Heart right ventricle (tissue), 16 donors: ENCODE measurements at regions not wholly inside any gene's neighbourhood (a gene's known extent, or its start where the extent isn't known, plus 50 kb on each side); places are given as distances from the start of the nearest gene placed in this dataset.

Source experiments
- ATAC-seq, 8 donors: fragments of 200-7000 bp; cut with Tn5 transposase; one replicate each; pipeline ENCODE4 v1.9.1; 2020; ENCODE audit warnings: mild to moderate bottlenecking in 8 of 8, moderate library complexity in 8 of 8, moderate number of reproducible peaks in 1 of 8
- DNase-seq, 2 donors: peaks; one replicate each; pipeline ENCODE4 v3.0.0-alpha.2; 2020
- H3K27ac ChIP-seq, 10 donors: fragments of 200-600 bp; sonication (generic) in 2 of 10; one replicate each; pipeline versions ENCODE4 v1.5.0 to v1.8.0; 2020 to 2022; ENCODE audit warnings: mild to moderate bottlenecking in 3 of 10
- H3K27me3 ChIP-seq, 7 donors: fragments of 200-600 bp; one replicate each; pipeline ENCODE4 v1.8.0; 2021 to 2022; ENCODE audit warnings: mild to moderate bottlenecking in 2 of 7
- H3K36me3 ChIP-seq, 9 donors: fragments of 200-600 bp; sonication (generic) in 1 of 9; one replicate each; pipeline versions ENCODE4 v1.5.0 to v1.8.0; 2020 to 2022; ENCODE audit warnings: mild to moderate bottlenecking in 2 of 9
- H3K4me1 ChIP-seq, 9 donors: fragments of 200-600 bp; sonication (generic) in 1 of 9; one replicate each; pipeline versions ENCODE4 v1.5.0 to v1.8.0; 2020 to 2022; ENCODE audit warnings: mild to moderate bottlenecking in 4 of 9
- H3K4me3 ChIP-seq, 10 donors: fragments of 200-600 bp; sonication (generic) in 2 of 10; one replicate each; pipeline versions ENCODE4 v1.5.0 to v1.8.0; 2020 to 2022; ENCODE audit warnings: mild to moderate bottlenecking in 7 of 10, moderate library complexity in 2 of 10
- H3K9me3 ChIP-seq, 11 donors: fragments of 200-600 bp in 10 of 11; sonication (generic) in 2 of 11; one replicate each; pipeline versions ENCODE4 v1.5.0 to v1.8.0; 2013 to 2022; ENCODE audit warnings: mild to moderate bottlenecking in 2 of 11, control low read depth in 1 of 11, moderate library complexity in 1 of 11
- CTCF ChIP-seq, 9 donors: fragments of 200-600 bp; sonication (generic) in 2 of 9; IDR thresholded peaks; one replicate each; pipeline versions ENCODE4 v1.5.0 to v1.8.0; 2021 to 2022; ENCODE audit warnings: antibody characterized with exemption in 9 of 9, mild to moderate bottlenecking in 5 of 9, moderate library complexity in 1 of 9
- WGBS, 2 donors: extraction: QIAGEN DNeasy Blood & Tissue Kit; methylation state at CpG; one replicate each; pipeline ENCODE4 v1.1.7; 2013; ENCODE audit warnings: inconsistent platforms in 1 of 2; 5-methylcytosine and 5-hydroxymethylcytosine counted together
- intact Hi-C, 10 donors: fragments of 100-400 bp; cut with DNase I; formaldehyde crosslinking; loops; one replicate each; pipeline versions ENCODE4 v1.11.1 to v1.14.2; 2022
- donor health status: Arrhythmogenic right ventricular cardiomyopathy.
- donor health status: ischemic (EF 13 %, LVEDD 7.1; RV severe dilation, severe dysfunction).
- donor health status: healthy with polysubstance abuse.
- donor health status: DM: no; HTN: yes; CAD: no.
- donor health status: DM: no; HTN: no; CAD: no.
- donor health status: ischemic (EF 25% LVEDD 6.9; RV normal size, moderate dysfunction).
- donor health status: ischemic (EF 25% LVEDD 5.7; RV mildly dilated, moderate dysfunction).
- donor health status: healthy.
- donor health status: DM: yes; HTN: yes; CAD: no.
- donor health status: Ischemic cardiomyopathy.
- donor health status: ischemic (EF 35%, LVEDD 5.7; RV mildly dilated, moderate dysfunction).
- donor health status: nonischemic (EF 11% LVEDD 7.7; RV severe dilation, severe dysfunction).
- donor health status: DM: yes; HTN: yes; CAD: no.
- donor health status: PGD.
- donor health status: ischemic (EF 29% LVEDD 5.4; RV normal size, mild dysfunction).
- donor health status: nonischemic (EF 23%, LVEDD 6.1; RV moderate dilation, normal function).

- Histone ChIP-seq H3K9me3 (peaks cover 0 to 2% (median 0%) of the 10 kb centered on the region in 11 donors), H3K4me3 (no peak overlapping the region), H3K27me3 (no peaks in the 10 kb centered on the region), H3K36me3 (no peaks in the 10 kb centered on the region), H3K27ac (peak overlapping the region in 7 of 10 donors; percentile 1 to 67 (median 53)), H3K4me1 (peaks cover 0 to 16% (median 0%) of the 10 kb centered on the region in 9 donors)
- TF ChIP-seq CTCF (IDR thresholded peaks at IDR 0.05) = no peak
- WGBS, 2 donors = 68 to 77% methylated on average over 4 of the region's 4 CpGs
- DNase-seq (no peak), ATAC-seq (peak in 2 of 8 donors; percentile 52 to 65)
- intact Hi-C loops = loop anchor here in 1 of 10 donors (10.0 kb wide), 1 partner anchor 280 kb away; no protein-coding TSS in a partner anchor
Measured at GRCh38 chr15:68524753-68525584, 53.8 kb upstream of the CORO2B start.

- 83 to 85% methylated on average over 3 of the region's 3 CpGs for WGBS, 2 donors
- intact Hi-C loops = loop anchor here in 1 of 10 donors (10.0 kb wide), 1 partner anchor 281 kb away; no protein-coding TSS in a partner anchor
Measured at GRCh38 chr15:68525815-68526214, 53.0 kb upstream of the CORO2B start.

GRCh38 chr15:68526269-68526668, 52.5 kb upstream of the CORO2B start:
- TF ChIP-seq CTCF (IDR thresholded peaks at IDR 0.05) = no peak
- DNase-seq (no peak), ATAC-seq (no peak)
- Histone ChIP-seq H3K27ac (no peak overlapping the region), H3K27me3 (no peaks in the 10 kb centered on the region), H3K4me1 (peaks cover 0 to 16% (median 0%) of the 10 kb centered on the region in 9 donors), H3K4me3 (no peak overlapping the region), H3K36me3 (no peaks in the 10 kb centered on the region), H3K9me3 (peaks cover 0 to 14% (median 0%) of the 10 kb centered on the region in 11 donors)
- intact Hi-C loops = loop anchor here in 1 of 10 donors (10.0 kb wide), 1 partner anchor 281 kb away; no protein-coding TSS in a partner anchor

More at GRCh38 chr15:68525815-68526214, 53.0 kb upstream of the CORO2B start:
- no peak for DNase-seq
- H3K27me3 ChIP-seq = no peaks in the 10 kb centered on the region
- H3K27ac ChIP-seq = peak overlapping the region in 3 of 10 donors; percentile 31 to 67 (median 53)
- TF ChIP-seq CTCF (IDR thresholded peaks at IDR 0.05) = no peak
- H3K4me1 ChIP-seq = peaks cover 0 to 16% (median 0%) of the 10 kb centered on the region in 9 donors
- no peak overlapping the region for H3K4me3 ChIP-seq
- peaks cover 0 to 10% (median 0%) of the 10 kb centered on the region in 11 donors for H3K9me3 ChIP-seq
- H3K36me3 ChIP-seq = no peaks in the 10 kb centered on the region
- ATAC-seq = no peak

GRCh38 chr15:68526784-68527183, 52.0 kb upstream of the CORO2B start:
- no peak overlapping the region for H3K27ac ChIP-seq
- intact Hi-C loops = loop anchor here in 1 of 10 donors (10.0 kb wide), 1 partner anchor 282 kb away; no protein-coding TSS in a partner anchor
- no peak for ATAC-seq
- TF ChIP-seq CTCF (IDR thresholded peaks at IDR 0.05) = no peak
- no peaks in the 10 kb centered on the region for H3K36me3 ChIP-seq
- H3K4me3 ChIP-seq = no peak overlapping the region
- 87 to 91% methylated on average over 2 of the region's 2 CpGs for WGBS, 2 donors
- H3K27me3 ChIP-seq = no peaks in the 10 kb centered on the region
- peaks cover 0 to 16% (median 0%) of the 10 kb centered on the region in 9 donors for H3K4me1 ChIP-seq
- H3K9me3 ChIP-seq = peaks cover 0 to 19% (median 2%) of the 10 kb centered on the region in 11 donors
- no peak for DNase-seq
